ENCODE measurements at regions not wholly inside any gene's neighbourhood (a gene's known extent, or its start where the extent isn't known, plus 50 kb on each side); places are given as distances from the start of the nearest gene placed in this dataset.

DNA sequence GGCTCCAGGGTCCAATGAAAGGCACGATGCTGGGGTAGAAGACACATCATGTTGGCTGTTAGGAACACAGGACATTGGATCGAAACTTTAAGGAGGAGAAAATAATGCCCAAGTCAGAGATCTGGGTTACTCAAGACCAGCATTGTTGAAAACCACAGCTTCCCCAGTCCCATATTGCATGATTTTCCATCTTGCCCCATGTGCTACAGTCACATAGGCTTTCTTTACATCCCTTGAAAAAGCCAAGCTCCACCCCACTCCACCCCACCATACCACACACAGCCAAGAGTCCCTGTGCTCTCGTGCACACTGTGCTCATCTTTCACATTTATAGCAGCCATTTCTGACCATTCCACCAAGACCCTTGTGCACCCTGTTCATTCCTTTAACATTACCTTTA lies 636.2 kb downstream of the DIAPH3 start:
- no peak for DNase-seq

DNA sequence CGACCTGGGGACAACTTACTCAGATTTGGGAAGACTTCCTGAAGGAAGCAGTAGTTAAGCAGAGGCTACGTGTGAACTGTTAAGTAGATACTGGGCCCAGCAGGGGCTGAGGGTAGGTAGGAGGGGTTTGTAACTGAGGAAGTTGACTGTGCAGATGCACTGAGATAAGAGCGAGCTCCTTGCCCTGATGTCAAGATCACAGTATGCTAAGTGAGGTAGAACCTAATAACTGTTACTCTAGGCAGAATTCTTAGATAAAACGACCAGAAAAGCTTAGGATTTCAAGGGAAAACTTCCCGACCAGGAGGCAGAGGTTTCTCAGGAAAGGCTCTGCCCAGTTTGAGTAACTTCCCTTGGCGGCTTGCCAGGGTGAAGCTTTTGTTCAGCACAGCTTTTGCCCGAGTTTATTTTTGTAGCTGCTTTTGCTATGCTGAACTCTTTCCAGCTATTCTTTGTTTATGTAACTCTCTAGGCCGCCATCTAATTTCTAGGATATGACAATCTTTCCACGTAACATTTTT lies 632.1 kb downstream of the DIAPH3 start:
- DNase-seq = peak; percentile 63

DNA sequence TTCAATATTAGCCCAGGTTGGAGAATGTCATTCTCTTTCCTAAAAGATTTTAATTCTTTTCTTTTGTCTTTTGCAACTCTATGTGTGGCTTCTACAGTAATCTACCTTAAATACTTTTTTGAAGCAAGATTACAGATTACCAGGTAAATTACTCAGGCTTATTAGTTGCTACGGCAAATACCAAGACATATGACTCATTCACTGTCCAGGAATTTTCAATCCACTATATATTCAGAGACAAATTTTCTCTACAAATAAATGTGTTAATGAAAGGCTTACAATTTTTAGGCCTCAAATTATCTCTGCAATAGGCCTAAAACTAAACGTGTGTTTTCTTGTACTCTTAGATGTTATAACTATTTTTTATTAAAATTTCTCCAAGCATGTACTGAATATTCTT lies 631.3 kb downstream of the DIAPH3 start:
- DNase-seq = no peak

DNA sequence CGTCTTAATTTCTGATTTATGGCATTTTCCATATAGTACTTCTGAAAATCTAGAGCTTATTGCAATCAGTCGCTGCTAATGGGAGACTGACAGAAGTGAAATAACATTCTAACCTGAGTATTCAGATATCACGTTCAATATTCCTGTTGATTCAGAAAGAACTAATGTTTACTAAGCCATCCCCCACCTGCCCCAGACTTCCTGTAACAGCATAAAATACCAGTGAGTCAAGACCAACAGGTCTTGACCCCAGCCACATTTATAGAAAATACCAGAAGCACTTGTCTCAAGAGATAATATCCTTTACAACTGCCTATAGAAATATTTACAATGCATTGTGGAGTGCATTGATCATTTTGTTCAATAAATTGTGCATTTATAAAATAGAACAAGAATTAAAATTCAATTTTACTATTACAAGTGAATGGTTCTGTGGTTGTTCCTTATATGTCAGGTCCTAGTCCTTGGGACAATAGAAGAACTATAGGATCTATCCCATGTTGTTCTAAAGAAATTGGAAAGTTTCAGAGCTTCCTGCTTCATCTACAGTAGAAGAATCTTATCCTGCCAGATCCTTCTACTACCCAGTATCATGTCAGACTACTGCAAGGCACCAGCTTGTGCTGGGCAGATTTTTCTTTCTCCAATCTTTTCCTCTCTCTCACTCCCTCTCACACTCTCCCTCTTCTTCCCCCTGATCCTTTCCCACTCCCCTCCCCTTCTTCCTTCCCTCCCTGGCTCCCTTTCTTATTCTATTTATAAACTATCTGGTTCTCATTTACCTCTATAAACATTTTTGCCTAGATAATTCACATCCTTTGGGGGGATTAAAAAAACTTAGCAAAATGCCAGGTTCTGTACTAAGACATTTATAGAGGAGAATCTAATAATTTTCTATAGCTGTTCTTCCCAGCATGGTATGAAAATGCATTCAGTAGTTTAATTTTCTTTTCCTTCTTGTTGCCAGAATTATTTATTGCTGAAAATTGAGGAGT lies 629.9 kb downstream of the DIAPH3 start:
- DNase-seq = peak; percentile 89

DNA sequence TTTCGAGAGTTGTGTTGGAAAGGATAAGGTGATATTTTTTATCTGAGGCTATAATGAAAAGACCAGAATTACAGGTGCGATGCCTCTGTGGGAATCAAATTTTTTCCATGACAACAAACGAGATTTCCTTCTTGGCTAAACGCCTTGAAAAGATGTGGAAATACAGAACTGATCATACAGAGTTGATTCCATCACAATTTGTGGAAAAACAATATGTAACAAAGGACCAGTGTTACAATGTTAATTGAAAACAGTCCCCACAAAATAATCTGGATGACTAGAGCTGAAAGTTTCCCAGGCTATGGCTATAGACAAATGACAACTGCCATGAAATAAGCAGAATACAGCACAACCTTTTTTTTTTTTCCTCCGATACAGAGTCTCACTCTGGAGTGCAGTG lies 628.9 kb downstream of the DIAPH3 start:
- no peak for DNase-seq

DNA sequence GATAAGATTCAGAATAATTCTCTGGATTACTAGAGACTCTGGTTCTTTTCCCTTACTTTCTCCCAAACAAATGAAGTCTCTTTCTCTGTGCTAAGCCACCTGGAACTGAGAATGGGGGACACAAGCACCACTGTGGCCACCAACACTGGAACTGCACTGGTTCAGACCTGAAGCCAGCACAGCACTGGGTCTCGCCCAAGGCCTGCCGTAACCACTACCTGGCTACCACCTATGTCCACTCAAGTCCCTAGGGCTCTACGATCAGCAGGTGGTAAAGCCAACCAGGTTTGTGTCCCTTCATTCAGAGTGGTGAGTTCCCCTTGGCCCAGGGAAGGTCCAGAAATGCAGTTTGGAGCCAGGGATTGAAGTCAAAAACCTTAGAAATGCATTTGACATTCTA lies 626.2 kb downstream of the DIAPH3 start:
- DNase-seq = no peak

DNA sequence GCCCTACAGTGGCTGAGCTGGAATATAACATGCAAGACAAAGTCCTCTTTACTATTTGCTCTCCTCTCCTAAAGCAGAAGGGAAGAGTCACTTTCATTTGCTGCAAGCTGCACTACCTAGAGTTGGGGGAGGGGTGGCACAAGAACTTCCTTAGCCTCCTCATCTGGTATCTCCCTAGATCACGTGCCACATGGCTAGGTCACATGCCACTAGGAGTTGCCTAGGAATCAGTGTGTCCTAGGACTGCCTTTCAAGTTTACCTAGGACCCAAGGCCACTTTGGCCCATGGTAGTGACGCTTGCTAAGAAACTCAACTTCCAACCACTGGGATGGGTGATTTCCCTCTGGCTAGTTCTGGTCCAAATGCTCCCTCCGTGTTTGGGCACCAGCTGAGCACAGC lies 625.2 kb downstream of the DIAPH3 start:
- no peak for DNase-seq

DNA sequence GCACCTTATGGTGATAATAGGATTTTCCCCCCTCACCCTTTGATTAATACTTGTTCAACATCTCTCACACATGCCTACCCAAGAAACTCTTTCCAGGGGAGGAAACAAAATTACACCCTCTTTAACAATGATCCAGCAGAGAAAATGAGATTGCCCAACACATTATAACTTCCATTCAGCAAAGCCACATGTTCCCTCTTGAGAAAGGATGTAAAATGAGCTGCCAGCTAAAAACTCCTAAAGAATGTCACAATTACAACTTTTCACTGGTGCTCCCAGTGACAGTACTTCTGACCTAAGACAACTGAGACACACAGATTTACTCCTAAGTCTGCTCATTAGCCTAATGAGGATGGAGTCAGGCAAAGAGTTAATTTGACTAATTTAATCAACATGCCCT lies 621.4 kb downstream of the DIAPH3 start:
- no peak for DNase-seq

DNA sequence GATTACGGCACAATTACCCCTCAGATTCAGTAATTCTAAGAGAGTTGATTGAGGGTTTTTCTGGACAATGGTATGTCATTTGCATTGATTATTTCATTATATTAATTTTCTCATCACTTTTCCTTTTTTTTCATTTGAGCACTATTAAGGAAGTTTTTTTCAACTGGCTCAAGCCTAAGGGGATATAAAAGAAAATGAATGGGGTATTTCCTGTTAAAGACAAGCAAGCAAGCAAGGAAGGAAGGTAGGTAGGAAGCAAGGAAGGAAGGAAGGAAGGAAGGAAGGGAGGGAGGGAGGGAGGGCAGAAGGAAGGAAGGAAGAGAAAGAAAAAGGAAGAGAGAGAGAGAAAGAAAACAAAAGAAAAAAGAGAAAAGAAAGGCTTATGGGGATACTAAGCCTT lies 620.3 kb downstream of the DIAPH3 start:
- no peak for DNase-seq

DNA sequence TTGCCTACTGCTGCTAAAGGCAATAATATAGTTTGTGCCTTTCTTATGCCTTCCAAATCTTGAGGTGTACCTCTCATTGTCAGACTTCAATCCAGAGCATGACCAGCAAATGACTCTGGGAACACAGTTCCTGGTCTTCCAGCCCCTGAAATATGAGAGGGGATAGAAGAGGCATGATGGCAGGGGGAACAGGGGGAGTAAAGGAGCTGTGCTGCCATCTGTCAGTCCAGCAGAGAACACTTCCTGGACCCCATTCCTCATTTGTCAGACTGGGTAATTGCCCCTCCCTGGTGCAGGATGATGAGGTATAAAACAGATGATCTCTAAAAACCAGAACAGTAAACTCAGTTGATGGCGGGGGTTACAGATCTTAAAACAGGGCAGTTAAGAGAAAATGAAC lies 618.7 kb downstream of the DIAPH3 start:
- DNase-seq = no peak

DNA sequence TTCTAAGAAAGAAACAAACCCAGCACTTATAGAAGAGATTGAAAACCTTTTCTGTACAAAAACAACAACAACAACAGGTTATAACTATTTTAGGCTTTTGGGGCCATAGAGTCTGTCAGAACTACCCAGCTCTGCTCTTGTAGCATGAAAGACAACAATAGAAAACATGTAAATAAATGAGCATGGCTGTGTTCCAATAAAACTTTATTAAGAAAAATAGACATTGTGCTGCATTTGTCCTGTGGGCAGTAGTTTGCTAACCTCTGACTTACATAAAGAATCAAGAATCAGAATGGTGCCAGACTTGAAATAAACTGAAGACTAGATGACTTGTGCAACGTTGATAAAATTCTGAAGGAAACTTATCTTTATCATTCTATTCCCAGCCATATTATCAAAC lies 617.5 kb downstream of the DIAPH3 start:
- no peak for DNase-seq

DNA sequence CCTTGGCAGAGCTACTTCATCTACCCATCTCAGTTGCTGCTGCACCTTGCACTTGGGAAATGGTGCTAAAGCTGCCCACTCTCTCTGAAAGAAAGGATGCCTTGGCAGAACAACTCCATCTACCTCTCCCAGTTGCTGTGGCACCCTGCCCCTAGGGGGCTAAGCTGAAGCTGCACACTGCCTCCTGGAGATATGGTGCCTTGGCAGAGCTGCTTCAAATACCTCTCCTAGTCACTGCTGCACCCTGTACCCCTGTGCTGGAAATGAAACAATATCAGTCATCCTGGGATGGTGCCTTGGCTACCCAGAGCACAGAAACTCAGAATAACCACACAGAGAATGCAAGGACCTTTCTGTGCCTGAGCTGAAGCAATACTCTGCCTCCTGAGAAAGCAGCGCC lies 615.8 kb downstream of the DIAPH3 start:
- no peak for DNase-seq

DNA sequence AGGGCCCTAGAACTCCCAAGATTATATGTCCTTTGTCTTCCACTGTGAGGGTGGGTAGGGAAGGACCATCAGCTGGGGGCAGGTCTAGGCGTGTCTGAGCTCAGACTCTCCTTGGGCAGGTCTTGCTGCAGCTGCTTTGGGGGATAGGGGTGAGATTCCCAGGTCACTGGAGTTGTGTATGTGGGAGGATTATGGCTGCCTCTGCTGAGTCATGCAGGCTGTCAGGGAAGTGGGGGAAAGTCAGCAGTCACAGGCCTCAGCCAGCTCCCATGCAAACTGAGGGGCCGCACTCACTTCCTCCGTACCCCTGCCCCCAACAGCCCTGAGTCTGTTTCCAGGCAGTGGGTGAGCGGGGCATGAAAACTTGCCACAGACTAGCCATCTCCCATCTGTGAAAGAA lies 600.8 kb downstream of the DIAPH3 start:
- DNase-seq = no peak

DNA sequence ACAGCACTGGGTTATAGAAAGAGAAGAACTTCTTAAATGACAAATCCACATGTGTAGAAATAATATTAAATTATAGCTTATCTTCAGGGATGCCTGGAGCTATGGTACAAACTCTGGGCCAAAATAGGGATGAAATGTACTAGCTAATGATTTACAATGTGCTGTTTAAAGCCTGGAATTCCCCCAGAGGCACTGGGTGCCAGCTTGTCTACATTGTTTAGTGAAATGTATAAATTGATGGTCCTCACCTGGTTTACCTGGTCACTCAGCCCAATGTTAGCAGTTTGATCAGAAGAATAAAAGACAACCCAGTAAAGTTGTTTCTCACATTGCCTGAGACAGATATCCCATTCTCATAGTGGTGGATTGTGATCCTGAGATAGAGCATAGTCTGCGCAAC lies 597.2 kb downstream of the DIAPH3 start:
- no peak for DNase-seq

DNA sequence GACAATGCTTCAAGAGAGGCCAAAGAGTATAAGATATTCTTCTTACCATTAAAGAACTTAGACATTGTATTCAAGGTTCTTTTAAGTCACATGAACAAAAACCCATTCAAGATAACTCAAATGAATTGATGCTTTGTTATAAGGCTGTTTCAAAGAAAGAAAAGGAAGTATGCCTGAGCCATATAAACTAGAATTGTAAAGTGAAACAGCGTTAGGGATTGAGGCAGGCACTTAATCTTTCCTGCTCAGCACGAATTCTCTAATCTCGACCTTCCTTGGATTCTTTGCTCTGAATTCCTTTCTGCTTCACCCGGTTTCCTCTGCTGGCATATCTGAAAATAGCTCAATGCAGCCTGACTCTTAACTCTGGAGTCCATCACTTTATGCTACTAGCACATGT lies 595.4 kb downstream of the DIAPH3 start:
- no peak for DNase-seq

DNA sequence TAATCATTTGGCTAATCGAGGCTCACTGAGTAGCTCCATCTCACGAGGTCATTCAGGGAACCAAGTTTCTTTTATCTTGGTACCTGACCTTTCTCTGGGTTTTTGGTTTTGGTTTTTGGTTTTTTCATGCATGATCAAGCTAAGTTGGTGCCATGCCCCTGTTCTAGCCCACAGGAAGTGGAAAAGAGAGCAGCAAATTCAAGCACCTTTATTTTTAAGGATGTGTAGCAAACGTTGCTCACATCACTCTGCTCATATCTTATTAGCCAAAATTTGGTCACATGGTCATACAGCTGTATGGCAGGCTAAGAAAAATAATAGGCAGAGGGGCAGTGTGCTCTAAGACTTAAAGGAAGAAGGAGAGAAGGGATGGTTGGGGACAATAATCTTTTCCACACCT lies 593.5 kb downstream of the DIAPH3 start:
- DNase-seq = no peak

DNA sequence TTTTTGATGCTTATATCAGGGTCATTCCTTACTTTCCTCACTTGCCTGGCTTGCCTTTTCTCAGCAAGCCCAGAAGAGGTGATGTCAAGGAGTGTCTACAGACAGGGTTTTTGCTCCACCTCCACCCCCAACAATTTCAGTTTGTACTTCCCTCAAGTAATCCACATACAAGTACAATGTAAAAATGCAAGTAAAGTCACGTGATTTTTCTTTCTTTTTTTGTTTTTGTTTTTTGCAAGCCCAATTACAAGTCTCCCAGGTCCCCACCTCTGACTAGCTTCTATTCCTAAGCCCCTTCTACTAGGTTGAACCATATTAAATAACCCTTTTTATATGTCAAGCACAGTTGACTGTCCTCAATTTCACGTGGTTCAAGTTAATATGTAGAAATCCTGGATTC lies 579.6 kb downstream of the DIAPH3 start:
- DNase-seq = no peak

DNA sequence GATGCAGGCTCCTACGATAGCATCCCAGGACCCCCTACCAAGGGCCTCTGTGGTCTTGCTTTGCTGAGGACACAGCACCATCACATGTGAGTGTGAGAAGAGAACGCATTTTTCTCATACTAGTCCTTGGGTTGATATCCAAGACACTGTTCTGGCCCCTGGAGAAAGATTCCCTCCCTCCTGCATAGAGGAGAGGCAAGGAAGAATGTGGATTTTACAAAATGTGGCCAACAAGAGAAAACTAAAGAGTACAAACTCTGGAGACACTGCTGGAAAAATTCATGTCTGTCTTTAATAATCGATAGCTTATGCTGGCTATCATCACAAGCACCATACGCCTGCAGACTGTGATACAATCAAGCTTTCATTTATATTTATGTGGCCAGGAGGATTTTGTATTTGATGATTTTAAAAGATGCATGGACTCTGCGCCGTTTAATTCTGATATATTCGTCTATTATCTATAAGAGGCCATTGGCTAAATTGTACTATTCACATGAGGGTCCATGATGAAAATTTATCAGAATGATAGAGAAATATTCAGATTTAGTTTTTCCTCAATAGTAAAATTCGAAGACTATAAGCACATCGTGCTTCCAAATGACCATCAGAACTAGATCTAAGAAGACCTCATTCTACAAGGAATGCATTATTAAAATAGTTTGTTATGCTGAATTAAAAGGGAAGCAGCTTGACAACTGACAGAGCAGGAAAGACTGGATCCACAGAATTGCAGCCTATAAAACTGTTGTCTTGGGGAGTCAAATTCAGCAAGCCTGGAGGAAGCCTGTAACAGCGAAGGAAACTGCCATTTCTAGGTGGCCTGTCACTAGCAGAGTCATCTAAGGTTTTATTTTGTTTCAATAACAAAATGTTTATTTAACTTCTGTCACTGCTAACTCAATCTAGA lies 578.7 kb downstream of the DIAPH3 start:
- no peak for DNase-seq

DNA sequence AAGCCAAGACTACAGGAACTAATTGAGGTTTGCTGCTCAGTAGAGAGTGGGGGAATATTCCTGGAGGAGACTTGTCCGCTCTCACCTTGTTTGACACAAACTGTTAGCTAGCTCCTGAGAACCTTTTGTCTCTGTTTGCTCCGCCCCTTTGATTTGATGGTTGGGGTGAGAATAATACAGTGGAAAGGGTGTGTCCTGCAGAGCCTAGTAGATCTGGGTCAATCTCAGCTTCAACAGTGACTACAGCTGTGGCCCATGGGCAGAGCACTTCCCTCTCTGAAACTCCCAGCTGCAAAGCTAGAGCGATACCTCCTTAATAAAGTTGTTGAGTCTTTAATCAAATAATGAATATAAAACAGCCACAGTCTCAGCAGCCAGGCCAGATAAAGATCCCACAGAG lies 576.7 kb downstream of the DIAPH3 start:
- no peak for DNase-seq

DNA sequence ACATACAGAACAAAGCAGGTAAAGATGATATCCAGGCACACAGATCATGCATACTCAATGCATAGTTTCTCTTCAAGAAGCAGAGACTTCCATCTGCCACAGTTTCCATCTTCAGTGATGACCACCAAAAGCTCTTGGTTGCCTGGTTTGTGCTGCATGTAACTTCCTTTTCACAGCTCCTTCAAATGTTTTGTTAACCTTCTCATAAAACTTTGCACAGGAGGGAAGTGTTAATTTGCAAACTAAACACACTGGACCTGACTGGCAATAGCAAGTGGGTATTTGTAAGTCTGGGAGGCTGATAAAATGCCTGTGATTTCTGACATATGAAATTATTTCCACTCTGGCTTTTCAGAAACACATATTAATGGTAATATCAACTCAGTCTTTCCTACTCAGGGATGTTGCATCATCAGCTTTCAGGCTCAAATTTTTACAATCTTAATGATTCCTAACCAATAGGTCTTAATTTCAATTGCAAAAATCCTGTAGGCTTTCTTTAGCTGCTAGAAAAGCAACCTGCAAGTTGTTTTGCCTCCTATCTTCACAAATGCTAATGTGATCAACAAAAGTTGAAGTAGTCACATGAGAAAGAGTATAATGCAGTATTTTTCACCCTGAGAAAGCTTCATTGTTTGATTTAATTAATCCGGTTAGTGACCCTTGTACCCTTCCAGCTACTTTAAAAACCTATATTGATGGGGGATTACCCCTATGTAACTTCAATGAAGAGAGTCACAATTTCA lies 575.6 kb downstream of the DIAPH3 start:
- DNase-seq = no peak

DNA sequence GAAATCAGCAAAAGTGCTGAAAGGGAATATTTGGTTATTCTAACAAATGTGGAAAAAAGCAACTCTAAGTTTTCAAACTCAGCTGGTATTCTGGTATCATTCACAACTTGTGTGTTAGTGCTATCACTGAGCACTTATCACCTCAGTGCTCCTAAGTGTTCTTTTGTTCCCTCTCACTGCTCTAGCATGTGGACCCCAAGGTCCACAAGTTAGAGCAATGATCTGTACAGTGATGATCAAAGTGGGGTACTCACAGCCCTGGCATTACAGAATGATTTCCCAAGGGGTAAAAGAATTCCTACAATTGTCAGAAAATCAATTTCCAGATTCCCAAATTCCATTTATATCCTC lies 575.0 kb downstream of the DIAPH3 start:
- DNase-seq = no peak

DNA sequence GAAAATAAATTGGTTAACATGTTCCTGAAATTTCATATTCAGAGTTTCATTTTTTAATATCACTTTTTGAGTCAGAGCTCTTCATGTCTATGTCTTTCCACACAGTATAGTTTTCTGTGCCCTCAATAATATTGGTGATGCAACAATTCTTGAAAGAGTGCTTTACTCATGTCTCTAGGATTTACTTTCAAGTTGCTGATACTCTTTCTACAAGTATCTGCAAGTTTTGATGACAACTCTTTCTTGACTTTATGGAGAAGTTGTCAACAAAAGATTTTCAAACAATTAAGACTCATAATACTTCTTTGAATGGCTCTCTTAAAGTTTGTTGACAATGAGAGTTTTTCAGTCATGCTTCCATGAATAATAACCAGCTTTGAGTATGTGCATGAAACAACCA lies 561.7 kb downstream of the DIAPH3 start:
- DNase-seq = no peak

DNA sequence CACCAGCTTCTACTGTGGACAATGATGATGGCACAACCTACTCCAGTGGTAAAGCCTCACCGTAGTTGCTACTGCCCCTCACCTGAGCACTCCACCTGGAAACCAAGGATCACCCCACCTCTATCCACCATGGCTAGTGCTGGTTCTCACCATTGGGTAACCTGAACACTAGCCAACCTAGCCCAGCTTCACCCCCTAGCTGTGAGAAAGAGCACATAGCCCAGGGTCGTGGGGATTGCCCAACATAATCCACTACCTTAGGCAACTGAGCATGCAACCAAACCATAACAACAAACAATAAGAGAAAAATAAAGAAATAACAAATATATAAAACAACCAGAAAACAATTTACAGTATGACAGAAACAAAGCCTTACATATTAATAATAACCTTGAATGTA lies 560.1 kb downstream of the DIAPH3 start:
- DNase-seq = no peak
